Activated CD4-positive, alpha-beta memory T cell treated with anti-CD3 and anti-CD28 coated beads, Interleukin-2, amount 10 ng/mL, durations not matched to agents 7 days and 5 days (primary cell): ENCODE measurements at regions not wholly inside any gene's neighbourhood (a gene's known extent, or its start where the extent isn't known, plus 50 kb on each side); places are given as distances from the start of the nearest gene placed in this dataset.

ENCODE experiments used
- CTCF ChIA-PET: fragments of 350-600 bp; sonication (Branson Sonifier 250); formaldehyde crosslinking; loops from one replicate; lab custom pipeline; 2021; ENCODE audit warnings: antibody characterized with exemption, inconsistent platforms; lab: Charles Lee
- POLR2A ChIA-PET: fragments of 350-600 bp; sonication (Branson Sonifier 250); formaldehyde crosslinking; loops from one replicate; lab custom pipeline; 2021; ENCODE audit warnings: antibody characterized with exemption; lab: Charles Lee
- DNase-seq: peaks from one replicate; pipeline ENCODE4 v3.0.0-alpha.2; 2020
- H3K27ac Mint-ChIP-seq: one replicate; pipeline ENCODE4 v1.8.0; 2021; ENCODE audit warnings: mild to moderate bottlenecking, mixed read lengths
- H3K27me3 Mint-ChIP-seq: one replicate; pipeline ENCODE4 v1.8.0; 2021; ENCODE audit warnings: mixed read lengths
- H3K36me3 Mint-ChIP-seq: one replicate; pipeline ENCODE4 v1.8.0; 2021; ENCODE audit warnings: low read depth, mixed read lengths
- H3K4me1 Mint-ChIP-seq: one replicate; pipeline ENCODE4 v1.8.0; 2021; ENCODE audit warnings: mixed read lengths
- H3K4me3 Mint-ChIP-seq: one replicate; pipeline ENCODE4 v1.8.0; 2021; ENCODE audit warnings: mild to moderate bottlenecking, mixed read lengths
- H3K9me3 Mint-ChIP-seq: one replicate; pipeline ENCODE4 v1.8.0; 2021; ENCODE audit warnings: mixed read lengths

GRCh38 chr12:65595016-65595560, 229.2 kb upstream of the HMGA2 start:
- Mint-ChIP-seq H3K4me1 (no peaks in the 10 kb centered on the region), H3K36me3 (no peaks in the 10 kb centered on the region), H3K27ac (no peak overlapping the region), H3K4me3 (no peak overlapping the region), H3K9me3 (no peaks in the 10 kb centered on the region), H3K27me3 (peaks cover 8% of the 10 kb centered on the region)
- ChIA-PET CTCF (no interaction called here), POLR2A (no interaction called here)
- no peak for DNase-seq

GRCh38 chr12:65596514-65597091, 227.7 kb upstream of the HMGA2 start:
- CTCF ChIA-PET = no interaction called here
- POLR2A ChIA-PET = no interaction called here
- H3K4me1 Mint-ChIP-seq = no peaks in the 10 kb centered on the region
- H3K4me3 Mint-ChIP-seq = no peak overlapping the region
- H3K27me3 Mint-ChIP-seq = peaks cover 11% of the 10 kb centered on the region
- H3K36me3 Mint-ChIP-seq = no peaks in the 10 kb centered on the region
- no peak for DNase-seq
- no peak overlapping the region for H3K27ac Mint-ChIP-seq
- no peaks in the 10 kb centered on the region for H3K9me3 Mint-ChIP-seq

GRCh38 chr12:65597527-65597926, 226.8 kb upstream of the HMGA2 start:
- Mint-ChIP-seq H3K27ac (no peak overlapping the region), H3K36me3 (no peaks in the 10 kb centered on the region), H3K27me3 (peaks cover 7% of the 10 kb centered on the region), H3K9me3 (no peaks in the 10 kb centered on the region), H3K4me3 (no peak overlapping the region), H3K4me1 (no peaks in the 10 kb centered on the region)
- DNase-seq = no peak
- POLR2A ChIA-PET = no interaction called here
- CTCF ChIA-PET = no interaction called here

- CTCF ChIA-PET = no interaction called here
- DNase-seq = no peak
- no peaks in the 10 kb centered on the region for H3K4me1 Mint-ChIP-seq
- POLR2A ChIA-PET = no interaction called here
- peaks cover 7% of the 10 kb centered on the region for H3K27me3 Mint-ChIP-seq
- no peak overlapping the region for H3K27ac Mint-ChIP-seq
- H3K36me3 Mint-ChIP-seq = no peaks in the 10 kb centered on the region
- no peaks in the 10 kb centered on the region for H3K9me3 Mint-ChIP-seq
- H3K4me3 Mint-ChIP-seq = no peak overlapping the region
Measured at GRCh38 chr12:65598688-65599087, 225.6 kb upstream of the HMGA2 start.

GRCh38 chr12:65602253-65602609, 222.1 kb upstream of the HMGA2 start:
- Mint-ChIP-seq H3K9me3 (no peaks in the 10 kb centered on the region), H3K36me3 (no peaks in the 10 kb centered on the region), H3K27ac (no peak overlapping the region), H3K4me1 (no peaks in the 10 kb centered on the region), H3K4me3 (no peak overlapping the region), H3K27me3 (peaks cover 3% of the 10 kb centered on the region)
- CTCF ChIA-PET = interaction anchor here (0.8 kb wide), 1 partner anchor 13 kb away, joined by 3 read pairs; no protein-coding TSS in a partner anchor
- no peak for DNase-seq
- POLR2A ChIA-PET = no interaction called here

- H3K9me3 Mint-ChIP-seq = no peaks in the 10 kb centered on the region
- no peaks in the 10 kb centered on the region for H3K36me3 Mint-ChIP-seq
- CTCF ChIA-PET = interaction anchor here (0.8 kb wide), 1 partner anchor 14 kb away, joined by 3 read pairs; no protein-coding TSS in a partner anchor
- no peak overlapping the region for H3K27ac Mint-ChIP-seq
- peak; percentile 25 for DNase-seq
- no peaks in the 10 kb centered on the region for H3K4me1 Mint-ChIP-seq
- no peak overlapping the region for H3K4me3 Mint-ChIP-seq
- POLR2A ChIA-PET = no interaction called here
- peaks cover 3% of the 10 kb centered on the region for H3K27me3 Mint-ChIP-seq
Measured at GRCh38 chr12:65602610-65603295, 221.5 kb upstream of the HMGA2 start.

GRCh38 chr12:65603438-65604351, 220.6 kb upstream of the HMGA2 start:
- ChIA-PET CTCF (no interaction called here), POLR2A (no interaction called here)
- Mint-ChIP-seq H3K36me3 (no peaks in the 10 kb centered on the region), H3K4me3 (no peak overlapping the region), H3K27me3 (peaks cover 3% of the 10 kb centered on the region), H3K27ac (no peak overlapping the region), H3K9me3 (no peaks in the 10 kb centered on the region), H3K4me1 (no peaks in the 10 kb centered on the region)
- DNase-seq = no peak

- no peak for DNase-seq
- Mint-ChIP-seq H3K9me3 (no peaks in the 10 kb centered on the region), H3K36me3 (no peaks in the 10 kb centered on the region), H3K27ac (no peak overlapping the region), H3K4me3 (no peak overlapping the region), H3K4me1 (no peaks in the 10 kb centered on the region), H3K27me3 (peaks cover 3% of the 10 kb centered on the region)
- CTCF ChIA-PET = no interaction called here
- POLR2A ChIA-PET = no interaction called here
Measured at GRCh38 chr12:65605019-65605418, 219.3 kb upstream of the HMGA2 start.

- Mint-ChIP-seq H3K4me1 (no peaks in the 10 kb centered on the region), H3K9me3 (no peaks in the 10 kb centered on the region), H3K4me3 (no peak overlapping the region), H3K36me3 (no peaks in the 10 kb centered on the region), H3K27me3 (no peaks in the 10 kb centered on the region), H3K27ac (no peak overlapping the region)
- no peak for DNase-seq
- ChIA-PET CTCF (no interaction called here), POLR2A (no interaction called here)
Measured at GRCh38 chr12:65606008-65606766, 218.1 kb upstream of the HMGA2 start.

GRCh38 chr12:65607401-65607841, 216.9 kb upstream of the HMGA2 start:
- CTCF ChIA-PET = no interaction called here

GRCh38 chr12:65608319-65608916, 215.9 kb upstream of the HMGA2 start:
- ChIA-PET POLR2A (no interaction called here), CTCF (no interaction called here)
- Mint-ChIP-seq H3K27ac (no peak overlapping the region), H3K4me1 (no peaks in the 10 kb centered on the region), H3K27me3 (no peaks in the 10 kb centered on the region), H3K4me3 (no peak overlapping the region), H3K9me3 (no peaks in the 10 kb centered on the region), H3K36me3 (no peaks in the 10 kb centered on the region)
- DNase-seq = no peak

More at GRCh38 chr12:65607401-65607841, 216.9 kb upstream of the HMGA2 start:
- POLR2A ChIA-PET = no interaction called here
- Mint-ChIP-seq H3K36me3 (no peaks in the 10 kb centered on the region), H3K9me3 (no peaks in the 10 kb centered on the region), H3K27ac (no peak overlapping the region), H3K4me1 (no peaks in the 10 kb centered on the region), H3K4me3 (no peak overlapping the region), H3K27me3 (no peaks in the 10 kb centered on the region)
- DNase-seq = no peak

- DNase-seq = no peak
- H3K27me3 Mint-ChIP-seq = no peaks in the 10 kb centered on the region
- H3K27ac Mint-ChIP-seq = no peak overlapping the region
- no peaks in the 10 kb centered on the region for H3K9me3 Mint-ChIP-seq
- H3K4me3 Mint-ChIP-seq = no peak overlapping the region
- ChIA-PET CTCF (no interaction called here), POLR2A (no interaction called here)
- H3K4me1 Mint-ChIP-seq = no peaks in the 10 kb centered on the region
- no peaks in the 10 kb centered on the region for H3K36me3 Mint-ChIP-seq
Measured at GRCh38 chr12:65609359-65609771, 214.9 kb upstream of the HMGA2 start.
